Stomach smooth muscle (tissue), 2 donors: ENCODE measurements at regions not wholly inside any gene's neighbourhood (a gene's known extent, or its start where the extent isn't known, plus 50 kb on each side); places are given as distances from the start of the nearest gene placed in this dataset.
"Not testable (repeated sequence)": the region's sequence is repeated elsewhere in the genome, so short reads cannot be mapped to it uniquely, and the experiment has no call there.

Experiments used
- H3K27ac ChIP-seq: one replicate; pipeline ENCODE4 v1.7.0; 2013; ENCODE audit warnings: mild to moderate bottlenecking, low read length, inconsistent platforms
- H3K27me3 ChIP-seq, 2 donors: one replicate each; pipeline ENCODE4 v1.7.0; 2013; ENCODE audit warnings: low read length in 2 of 2; ENCODE audit not compliant: insufficient read depth in 2 of 2, control insufficient read depth in 1 of 2
- H3K36me3 ChIP-seq, 2 donors: one replicate each; pipeline ENCODE4 v1.7.0; 2013; ENCODE audit warnings: low read length in 2 of 2; ENCODE audit not compliant: control insufficient read depth in 2 of 2, insufficient read depth in 2 of 2
- H3K4me1 ChIP-seq: one replicate; pipeline ENCODE4 v1.7.0; 2013; ENCODE audit warnings: low read length; ENCODE audit not compliant: control insufficient read depth, insufficient read depth
- H3K4me3 ChIP-seq, 2 donors: one replicate each; pipeline ENCODE4 v1.7.0; 2013; ENCODE audit warnings: low read length in 2 of 2
- H3K9ac ChIP-seq, 2 donors: one replicate each; pipeline ENCODE4 v1.7.0; 2013; ENCODE audit warnings: low read length in 2 of 2, mild to moderate bottlenecking in 1 of 2
- H3K9me3 ChIP-seq, 2 donors: one replicate each; pipeline ENCODE4 v1.7.0; 2013; ENCODE audit warnings: low read length in 2 of 2; ENCODE audit not compliant: control insufficient read depth in 2 of 2
- donor health status: healthy.
- donor health status: Pancreatic carcinoma.

DNA sequence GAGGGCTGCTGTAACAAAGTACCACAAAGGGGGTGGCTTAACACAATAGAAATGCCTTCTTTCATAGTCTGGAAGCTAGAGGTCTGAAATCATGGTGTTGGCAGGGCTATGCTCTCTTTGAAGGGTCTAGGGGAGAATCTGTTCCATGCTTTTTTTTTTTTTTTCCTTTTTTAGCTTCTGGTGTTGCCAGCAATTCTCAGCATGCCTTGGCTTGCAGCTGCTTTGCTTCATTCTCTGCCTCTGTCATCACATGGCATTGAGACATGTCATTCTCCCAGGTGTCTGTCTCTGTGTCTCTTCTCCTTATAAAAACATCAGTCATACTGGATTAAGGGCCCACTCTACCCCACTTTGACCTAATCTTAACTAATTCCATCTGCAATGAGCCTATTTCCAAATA lies 78.6 kb upstream of the BOD1L1 start:
- H3K4me1 ChIP-seq, result no peaks in the 10 kb centered on the region
- no peak overlapping the region for H3K27ac ChIP-seq

GRCh38 chr4:13706716-13707115 lies 79.2 kb upstream of the BOD1L1 start:
- Histone ChIP-seq H3K9ac (no peak overlapping the region), H3K27ac (no peak overlapping the region)

More for the DNA sequence above, 78.6 kb upstream of the BOD1L1 start:
- no peaks in the 10 kb centered on the region for H3K27me3 ChIP-seq
- no peak overlapping the region for H3K9ac ChIP-seq
- H3K9me3 ChIP-seq, result no peaks in the 10 kb centered on the region
- H3K36me3 ChIP-seq, result no peaks in the 10 kb centered on the region
- H3K4me3 ChIP-seq, result no peak overlapping the region

DNA sequence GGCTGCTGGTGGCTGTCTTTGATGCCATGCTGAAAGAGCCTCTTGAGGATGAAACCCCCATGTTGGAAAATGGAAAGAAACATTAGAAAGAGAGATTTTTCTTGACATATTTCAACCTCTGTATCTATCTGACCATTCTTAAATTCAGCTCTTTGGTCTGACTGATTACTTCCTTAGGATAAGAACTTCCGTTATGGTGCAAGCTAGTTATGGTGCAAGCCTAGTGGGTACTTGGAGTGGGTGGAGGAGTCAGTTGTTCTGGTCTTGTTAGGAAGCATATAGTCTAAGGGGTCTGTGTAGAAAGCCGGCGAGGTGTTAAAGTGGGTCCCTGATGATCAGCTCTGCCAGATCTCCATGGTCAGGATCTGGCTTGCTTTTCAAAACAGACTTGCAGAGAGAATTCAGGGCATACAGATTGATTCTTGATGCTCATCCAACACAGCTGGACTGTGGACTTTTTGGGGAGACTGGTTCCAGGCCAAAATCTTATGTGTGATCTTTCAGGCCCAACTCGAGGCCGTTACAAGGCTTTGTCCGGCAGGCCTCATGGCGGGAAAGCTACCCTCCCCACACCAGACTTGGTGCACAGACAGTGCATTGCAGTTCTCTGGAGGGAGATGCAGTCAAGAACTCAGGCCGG lies 82.8 kb upstream of the BOD1L1 start:
- Histone ChIP-seq H3K4me1 (no peaks in the 10 kb centered on the region), H3K4me3 (no peak overlapping the region)

More at GRCh38 chr4:13706716-13707115, 79.2 kb upstream of the BOD1L1 start:
- Histone ChIP-seq H3K4me3 (no peak overlapping the region), H3K36me3 (no peaks in the 10 kb centered on the region), H3K27me3 (no peaks in the 10 kb centered on the region), H3K9me3 (no peaks in the 10 kb centered on the region), H3K4me1 (no peaks in the 10 kb centered on the region)

DNA sequence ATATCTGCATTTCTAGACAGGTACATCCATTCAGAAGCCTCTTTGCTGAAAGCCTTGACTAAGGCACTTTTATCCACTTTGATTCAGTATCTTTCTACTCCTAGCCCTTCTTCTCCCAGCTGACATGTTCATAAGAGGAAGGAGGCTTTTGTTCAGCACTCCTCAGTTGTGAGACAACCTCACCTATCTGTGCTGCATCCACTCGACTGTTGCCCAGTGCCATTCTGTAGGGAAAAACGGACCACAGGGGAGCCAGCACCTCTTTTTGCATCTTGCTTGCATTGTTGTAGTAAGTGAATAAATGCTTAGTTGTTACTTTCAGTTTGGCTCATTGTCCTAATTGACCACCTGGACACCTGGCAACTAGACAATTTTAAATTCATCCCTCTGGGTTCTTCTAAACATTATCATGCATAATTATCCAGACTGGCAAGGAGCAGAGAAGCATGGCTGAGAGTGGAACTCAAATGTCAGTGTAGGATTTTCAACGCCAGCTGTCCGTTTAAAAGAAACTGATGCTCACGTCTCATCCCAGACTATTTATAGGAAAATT lies 83.8 kb upstream of the BOD1L1 start:
- Histone ChIP-seq H3K27ac (no peak overlapping the region), H3K27me3 (no peaks in the 10 kb centered on the region), H3K9me3 (no peaks in the 10 kb centered on the region), H3K4me1 (no peaks in the 10 kb centered on the region), H3K4me3 (no peak overlapping the region), H3K36me3 (no peaks in the 10 kb centered on the region), H3K9ac (no peak overlapping the region)

More for the DNA sequence above, 82.8 kb upstream of the BOD1L1 start:
- no peaks in the 10 kb centered on the region for H3K27me3 ChIP-seq
- no peak overlapping the region for H3K9ac ChIP-seq
- H3K9me3 ChIP-seq, result no peaks in the 10 kb centered on the region
- no peak overlapping the region for H3K27ac ChIP-seq
- no peaks in the 10 kb centered on the region for H3K36me3 ChIP-seq

- Histone ChIP-seq H3K4me3 (no peak overlapping the region), H3K36me3 (no peaks in the 10 kb centered on the region), H3K27ac (no peak overlapping the region), H3K4me1 (no peaks in the 10 kb centered on the region), H3K9me3 (no peaks in the 10 kb centered on the region), H3K9ac (no peak overlapping the region), H3K27me3 (no peaks in the 10 kb centered on the region)
Measured at GRCh38 chr4:13721894-13722293, 94.4 kb upstream of the BOD1L1 start.

- H3K4me3 ChIP-seq, result no peak overlapping the region
- no peaks in the 10 kb centered on the region for H3K36me3 ChIP-seq
- H3K27ac ChIP-seq, result no peak overlapping the region
- no peaks in the 10 kb centered on the region for H3K4me1 ChIP-seq
- H3K27me3 ChIP-seq, result no peaks in the 10 kb centered on the region
- no peaks in the 10 kb centered on the region for H3K9me3 ChIP-seq
- no peak overlapping the region for H3K9ac ChIP-seq
Measured at GRCh38 chr4:13722649-13723048, 95.1 kb upstream of the BOD1L1 start.

DNA sequence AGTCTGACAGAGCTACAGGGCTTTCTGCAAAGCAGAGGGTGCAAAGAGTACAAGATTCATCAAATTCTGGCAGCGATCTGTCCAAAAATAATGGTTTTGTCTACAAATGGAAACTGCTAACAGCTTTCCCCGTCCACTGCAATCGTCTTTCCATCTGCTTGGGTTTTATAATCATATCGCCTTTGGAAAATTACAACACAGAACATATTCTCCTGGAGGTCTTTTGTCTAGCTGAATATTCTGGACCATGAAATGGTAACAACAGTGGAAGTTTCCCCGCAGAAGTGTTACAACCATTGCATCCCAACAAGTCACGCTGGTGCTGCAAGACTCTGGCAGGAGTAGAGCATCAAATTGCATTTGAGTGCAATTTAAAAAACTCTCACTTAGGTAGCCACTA lies 101.2 kb upstream of the BOD1L1 start:
- Histone ChIP-seq H3K9ac (no peak overlapping the region), H3K27me3 (peaks cover 0 to 2% of the 10 kb centered on the region in 2 donors), H3K9me3 (no peaks in the 10 kb centered on the region), H3K27ac (no peak overlapping the region), H3K4me1 (no peaks in the 10 kb centered on the region), H3K36me3 (no peaks in the 10 kb centered on the region), H3K4me3 (no peak overlapping the region)

- Histone ChIP-seq H3K9me3 (no peaks in the 10 kb centered on the region), H3K27ac (no peak overlapping the region), H3K36me3 (no peaks in the 10 kb centered on the region), H3K9ac (no peak overlapping the region), H3K4me1 (no peaks in the 10 kb centered on the region), H3K27me3 (peaks cover 0 to 2% of the 10 kb centered on the region in 2 donors), H3K4me3 (no peak overlapping the region)
Measured at GRCh38 chr4:13731019-13731418, 103.5 kb upstream of the BOD1L1 start.

GRCh38 chr4:13733817-13734216 lies 106.3 kb upstream of the BOD1L1 start:
- peaks cover 0 to 2% of the 10 kb centered on the region in 2 donors for H3K27me3 ChIP-seq
- no peaks in the 10 kb centered on the region for H3K4me1 ChIP-seq
- H3K9me3 ChIP-seq, result no peaks in the 10 kb centered on the region
- no peak overlapping the region for H3K27ac ChIP-seq
- H3K36me3 ChIP-seq, result no peaks in the 10 kb centered on the region
- H3K4me3 ChIP-seq, result no peak overlapping the region
- no peak overlapping the region for H3K9ac ChIP-seq

DNA sequence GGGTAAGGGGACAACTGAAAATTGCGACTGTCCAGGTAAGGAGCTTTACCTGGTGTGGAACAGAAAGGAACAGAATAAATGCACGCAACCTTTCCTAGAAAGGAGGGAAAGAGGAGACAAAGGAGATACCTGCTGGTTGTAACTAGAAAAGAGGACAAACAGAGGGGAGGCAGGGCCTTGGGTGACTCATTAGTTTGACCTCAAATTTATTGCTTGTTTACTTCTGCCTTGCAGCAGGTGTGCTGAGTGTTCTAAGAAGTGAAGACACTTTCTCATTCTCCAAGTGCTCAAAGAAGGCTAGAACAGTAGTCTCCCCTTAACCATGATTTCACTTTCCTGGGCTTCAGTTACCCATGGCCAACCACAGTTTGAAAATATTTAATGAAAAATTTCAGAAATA lies 123.1 kb upstream of the BOD1L1 start:
- H3K4me3 ChIP-seq, result no peak overlapping the region
- no peak overlapping the region for H3K9ac ChIP-seq
- H3K4me1 ChIP-seq, result no peaks in the 10 kb centered on the region
- H3K27ac ChIP-seq, result no peak overlapping the region
- H3K36me3 ChIP-seq, result no peaks in the 10 kb centered on the region
- no peaks in the 10 kb centered on the region for H3K9me3 ChIP-seq
- H3K27me3 ChIP-seq, result no peaks in the 10 kb centered on the region

DNA sequence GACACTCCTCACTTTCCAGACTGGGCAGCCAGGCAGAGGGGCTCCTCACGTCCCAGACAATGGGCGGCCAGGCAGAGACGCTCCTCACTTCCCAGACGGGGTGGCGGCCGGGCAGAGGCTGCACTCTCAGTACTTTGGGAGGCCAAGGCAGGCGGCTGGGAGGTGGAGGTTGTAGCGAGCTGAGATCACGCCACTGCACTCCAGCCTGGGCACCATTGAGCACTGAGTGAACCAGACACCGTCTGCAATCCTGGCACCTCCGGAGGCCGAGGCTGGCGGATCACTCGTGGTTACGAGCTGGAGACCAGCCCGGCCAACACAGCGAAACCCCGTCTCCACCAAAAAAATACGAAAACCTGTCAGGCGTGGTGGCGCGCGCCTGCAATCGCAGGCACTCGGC lies 134.1 kb upstream of the BOD1L1 start:
- not testable (repeated sequence) for H3K9me3 ChIP-seq, H3K4me3 ChIP-seq, H3K27me3 ChIP-seq, H3K4me1 ChIP-seq, H3K9ac ChIP-seq, H3K36me3 ChIP-seq, H3K27ac ChIP-seq
